Kidney epithelial cell (primary cell): ENCODE measurements at regions not wholly inside any gene's neighbourhood (a gene's known extent, or its start where the extent isn't known, plus 50 kb on each side); places are given as distances from the start of the nearest gene placed in this dataset.

Source experiments
- DNase-seq: peaks from one replicate; pipeline ENCODE4 v3.0.0-alpha.2; 2010; ENCODE audit warnings: low read depth
- H3K27me3 ChIP-seq: 2 replicates; pipeline ENCODE4 v1.6.0; 2011; ENCODE audit warnings: low read length; ENCODE audit not compliant: control insufficient read depth, insufficient read depth
- H3K36me3 ChIP-seq: 2 replicates; pipeline ENCODE4 v1.5.1; 2011; ENCODE audit warnings: low read length; ENCODE audit not compliant: control insufficient read depth, insufficient read depth
- H3K4me3 ChIP-seq: 2 replicates; pipeline ENCODE4 v1.5.1; 2011; ENCODE audit warnings: low read depth, mild to moderate bottlenecking, control low read depth, low read length
- TF ChIP-seq, protein P1 (sequence below): IDR thresholded peaks from 2 replicates; pipeline ENCODE4 v1.5.1; 2011; ENCODE audit warnings: mild to moderate bottlenecking, moderate library complexity, low read length, control low read depth, inconsistent platforms; ENCODE audit not compliant: insufficient read depth, poor library complexity, severe bottlenecking

GRCh38 chr3:189058071-189058470 lies 113.7 kb upstream of the TPRG1 start:
- Histone ChIP-seq H3K4me3 (no peak overlapping the region), H3K36me3 (no peaks in the 10 kb centered on the region), H3K27me3 (no peaks in the 10 kb centered on the region)
- DNase-seq, result no peak
- TF ChIP-seq, protein P1, sequence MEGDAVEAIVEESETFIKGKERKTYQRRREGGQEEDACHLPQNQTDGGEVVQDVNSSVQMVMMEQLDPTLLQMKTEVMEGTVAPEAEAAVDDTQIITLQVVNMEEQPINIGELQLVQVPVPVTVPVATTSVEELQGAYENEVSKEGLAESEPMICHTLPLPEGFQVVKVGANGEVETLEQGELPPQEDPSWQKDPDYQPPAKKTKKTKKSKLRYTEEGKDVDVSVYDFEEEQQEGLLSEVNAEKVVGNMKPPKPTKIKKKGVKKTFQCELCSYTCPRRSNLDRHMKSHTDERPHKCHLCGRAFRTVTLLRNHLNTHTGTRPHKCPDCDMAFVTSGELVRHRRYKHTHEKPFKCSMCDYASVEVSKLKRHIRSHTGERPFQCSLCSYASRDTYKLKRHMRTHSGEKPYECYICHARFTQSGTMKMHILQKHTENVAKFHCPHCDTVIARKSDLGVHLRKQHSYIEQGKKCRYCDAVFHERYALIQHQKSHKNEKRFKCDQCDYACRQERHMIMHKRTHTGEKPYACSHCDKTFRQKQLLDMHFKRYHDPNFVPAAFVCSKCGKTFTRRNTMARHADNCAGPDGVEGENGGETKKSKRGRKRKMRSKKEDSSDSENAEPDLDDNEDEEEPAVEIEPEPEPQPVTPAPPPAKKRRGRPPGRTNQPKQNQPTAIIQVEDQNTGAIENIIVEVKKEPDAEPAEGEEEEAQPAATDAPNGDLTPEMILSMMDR, result no peak

DNA sequence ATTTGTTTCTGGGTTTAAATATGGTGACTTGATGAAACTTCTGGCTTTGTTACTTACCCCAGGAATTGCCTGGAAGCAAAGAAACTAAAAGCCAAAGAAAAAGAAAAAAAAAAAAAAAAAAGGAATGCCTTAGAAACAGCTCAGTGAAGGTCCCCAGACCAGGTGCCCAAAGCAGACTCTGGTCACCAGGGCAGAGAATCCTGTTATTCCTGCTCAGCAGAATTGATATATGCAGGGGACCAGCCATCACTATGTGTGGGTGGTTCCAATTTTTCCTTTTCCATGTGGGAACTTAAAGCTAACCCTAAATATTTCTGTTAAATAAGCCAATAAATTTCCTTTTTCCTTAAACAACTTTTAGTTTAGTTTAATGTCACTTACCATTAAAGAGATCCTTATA lies 100.8 kb upstream of the TPRG1 start:
- DNase-seq, result no peak
- TF ChIP-seq, protein P1, result no peak

DNA sequence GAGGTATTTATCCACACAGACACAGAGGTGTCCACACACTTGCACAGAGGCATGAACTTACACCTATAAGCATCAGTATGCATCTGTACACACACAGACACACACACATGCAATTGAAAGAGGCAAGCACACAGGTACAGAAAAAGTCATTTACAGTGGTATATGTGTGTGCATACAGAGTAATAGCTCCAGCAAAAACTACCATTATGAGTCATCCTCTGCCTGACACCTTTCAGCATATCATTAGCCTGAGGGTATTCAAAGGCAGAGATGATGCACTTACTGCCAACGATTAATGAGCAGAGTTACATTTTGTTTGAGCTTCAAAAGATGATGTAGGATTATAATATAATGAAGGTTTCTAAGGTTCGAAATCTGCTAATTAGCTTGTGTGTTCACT lies 100.3 kb upstream of the TPRG1 start:
- Histone ChIP-seq H3K4me3 (no peak overlapping the region), H3K36me3 (no peaks in the 10 kb centered on the region), H3K27me3 (no peaks in the 10 kb centered on the region)
- DNase-seq, result no peak
- TF ChIP-seq, protein P1, result no peak

More for the DNA sequence above, 100.8 kb upstream of the TPRG1 start:
- no peaks in the 10 kb centered on the region for H3K36me3 ChIP-seq
- no peak overlapping the region for H3K4me3 ChIP-seq
- no peaks in the 10 kb centered on the region for H3K27me3 ChIP-seq

- Histone ChIP-seq H3K4me3 (no peak overlapping the region), H3K27me3 (no peaks in the 10 kb centered on the region), H3K36me3 (no peaks in the 10 kb centered on the region)
- TF ChIP-seq, protein P1, result no peak
- DNase-seq, result no peak
Observed at GRCh38 chr3:189076449-189076848, 95.3 kb upstream of the TPRG1 start.

GRCh38 chr3:189080745-189081144 lies 91.0 kb upstream of the TPRG1 start:
- Histone ChIP-seq H3K36me3 (no peaks in the 10 kb centered on the region), H3K27me3 (no peaks in the 10 kb centered on the region), H3K4me3 (no peak overlapping the region)
- DNase-seq, result no peak
- TF ChIP-seq, protein P1, result no peak

DNA sequence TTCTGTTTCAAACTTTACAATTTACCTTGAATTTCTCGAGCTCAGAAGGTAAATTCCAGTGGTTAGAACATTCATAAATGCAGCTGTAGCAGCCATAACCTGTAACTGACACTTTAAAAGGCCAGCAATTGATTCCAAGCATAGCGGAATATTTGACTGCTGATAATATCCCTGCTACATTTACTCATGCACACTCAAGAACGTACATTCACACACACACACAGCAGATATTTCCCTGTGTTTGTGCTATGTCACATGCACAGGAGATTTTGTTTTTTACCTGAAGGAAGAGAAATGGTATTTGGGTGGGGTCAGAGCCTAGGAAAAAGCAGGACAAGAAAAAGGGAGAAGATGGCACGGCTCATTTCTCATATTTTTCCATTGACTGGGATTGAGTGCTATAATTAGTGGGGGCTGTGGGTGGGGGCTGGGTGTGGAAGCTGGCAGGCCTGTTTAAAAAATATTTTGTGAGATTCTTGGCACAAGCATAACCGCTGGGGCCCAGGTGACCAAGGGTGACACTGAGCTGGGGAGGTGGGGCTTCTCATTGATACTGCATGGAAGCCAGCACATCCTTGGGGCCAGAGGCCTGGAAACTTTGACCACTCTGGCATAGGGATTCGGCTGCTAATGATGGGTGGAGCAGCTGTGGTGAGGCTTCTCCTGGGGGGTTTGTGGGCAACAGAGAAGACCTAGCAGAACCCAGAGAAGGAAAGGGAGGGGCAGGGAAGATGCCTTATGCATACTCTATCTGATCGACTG lies 88.9 kb upstream of the TPRG1 start:
- DNase-seq, result no peak
- TF ChIP-seq, protein P1, result no peak
- no peak overlapping the region for H3K4me3 ChIP-seq

More for the DNA sequence above, 88.9 kb upstream of the TPRG1 start:
- Histone ChIP-seq H3K36me3 (no peaks in the 10 kb centered on the region), H3K27me3 (no peaks in the 10 kb centered on the region)
